Stimulated activated CD4-positive, alpha-beta T cell treated with anti-CD3 and anti-CD28 coated beads, Interleukin-1b, Interleukin-23, amount 100 ng/mL, for 24 hours (primary cell): ENCODE measurements at regions not wholly inside any gene's neighbourhood (a gene's known extent, or its start where the extent isn't known, plus 50 kb on each side); places are given as distances from the start of the nearest gene placed in this dataset.
"Not testable (repeated sequence)": the region's sequence is repeated elsewhere in the genome, so short reads cannot be mapped to it uniquely, and the experiment has no call there.

Experiments used
- DNase-seq, 4 experiments: peaks; one replicate each; pipeline ENCODE4 v3.0.0-alpha.2; 2020; ENCODE audit warnings: low read depth in 4 of 4, low spot score in 1 of 4

DNA sequence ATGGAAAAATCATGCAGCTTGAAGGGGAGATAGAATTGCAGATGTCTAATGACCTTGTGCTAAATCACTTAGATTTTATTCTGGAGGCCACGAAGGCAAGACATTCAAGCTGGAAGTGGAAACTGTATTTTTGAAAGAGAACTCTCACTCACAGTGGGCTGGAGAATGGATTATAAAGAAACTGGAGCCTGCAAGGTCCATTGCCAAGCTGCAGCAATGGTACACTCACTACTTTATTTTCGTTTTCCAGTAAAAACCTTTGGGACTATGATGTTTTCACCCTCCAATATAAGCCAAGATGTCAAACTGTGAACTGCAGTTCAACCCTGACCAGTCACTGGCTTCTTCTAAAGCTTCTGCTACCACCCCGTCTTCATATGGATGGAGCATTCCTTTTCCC is 62.0 kb downstream of the SKIDA1 start:
- no peak for DNase-seq

DNA sequence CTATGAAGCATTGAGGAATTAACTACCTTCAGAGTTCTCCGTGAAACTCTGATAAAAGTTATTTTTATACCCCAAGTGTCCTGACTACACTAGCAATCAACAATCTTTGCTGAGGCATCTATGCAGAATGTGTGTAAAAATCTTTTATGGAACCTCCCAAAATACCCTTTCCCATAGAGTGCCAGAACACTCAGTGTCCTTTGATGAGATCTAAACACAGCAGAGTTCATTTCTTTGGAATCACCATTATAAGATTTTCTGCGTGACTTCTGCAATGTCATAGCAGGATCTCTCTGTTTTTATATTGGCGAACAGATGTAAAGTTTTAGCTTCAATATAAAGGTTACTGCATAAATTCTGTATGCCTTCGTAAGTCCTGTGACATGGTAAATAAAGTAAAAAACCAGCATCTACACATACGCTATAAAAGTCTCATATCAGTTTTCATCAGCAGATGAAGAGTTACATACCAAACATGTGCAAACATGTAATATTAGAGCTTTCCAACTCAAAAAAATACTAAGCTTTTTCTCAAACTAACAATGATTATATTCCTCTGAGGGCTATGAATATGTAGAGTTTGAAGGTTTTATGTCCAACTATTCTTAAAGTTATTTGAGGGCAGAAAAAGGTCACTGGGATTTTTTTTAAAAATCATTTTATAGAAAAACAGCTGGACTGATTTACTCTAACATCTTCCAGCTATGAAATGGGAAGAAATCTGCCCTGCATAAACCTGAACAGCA is 67.2 kb downstream of the SKIDA1 start:
- DNase-seq: no peak

DNA sequence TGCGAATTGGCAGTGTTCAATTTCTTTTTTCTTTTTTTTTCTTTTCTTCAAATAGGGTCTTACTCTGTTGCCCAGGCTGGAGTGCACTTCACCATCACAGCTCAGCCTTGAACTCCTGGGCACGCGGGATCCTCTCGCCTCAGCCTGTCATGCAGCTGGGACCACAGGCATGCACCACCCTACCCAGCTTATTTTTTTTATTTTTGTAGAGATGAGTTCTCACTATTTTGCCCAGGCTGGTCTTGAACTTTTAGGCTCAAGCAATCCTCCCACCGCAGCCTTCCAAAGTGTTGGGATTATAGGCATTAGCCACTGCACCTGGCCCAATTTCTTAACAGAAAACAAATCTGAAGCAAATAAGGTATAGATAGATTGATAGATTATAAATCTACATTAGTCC is 69.3 kb downstream of the SKIDA1 start:
- no peak for DNase-seq

DNA sequence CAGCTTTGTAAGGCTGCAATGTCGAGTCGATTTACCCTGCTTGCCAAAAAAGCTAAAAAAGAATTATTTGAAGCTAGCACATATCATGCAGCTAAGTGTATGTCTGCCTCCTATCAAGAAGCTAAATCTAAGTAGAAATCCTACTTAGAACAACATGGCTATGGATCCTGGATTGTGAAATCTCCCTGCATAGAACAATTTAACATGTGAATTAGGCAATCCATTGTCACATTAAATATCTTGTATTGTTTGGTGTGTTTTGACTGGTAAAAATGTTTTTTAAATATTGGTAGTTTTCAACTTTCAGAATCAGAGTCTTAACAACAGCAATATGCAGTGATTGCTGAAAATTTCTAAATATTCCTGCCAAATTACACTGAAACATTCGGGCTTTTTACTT is 73.3 kb downstream of the SKIDA1 start:
- no peak for DNase-seq

DNA sequence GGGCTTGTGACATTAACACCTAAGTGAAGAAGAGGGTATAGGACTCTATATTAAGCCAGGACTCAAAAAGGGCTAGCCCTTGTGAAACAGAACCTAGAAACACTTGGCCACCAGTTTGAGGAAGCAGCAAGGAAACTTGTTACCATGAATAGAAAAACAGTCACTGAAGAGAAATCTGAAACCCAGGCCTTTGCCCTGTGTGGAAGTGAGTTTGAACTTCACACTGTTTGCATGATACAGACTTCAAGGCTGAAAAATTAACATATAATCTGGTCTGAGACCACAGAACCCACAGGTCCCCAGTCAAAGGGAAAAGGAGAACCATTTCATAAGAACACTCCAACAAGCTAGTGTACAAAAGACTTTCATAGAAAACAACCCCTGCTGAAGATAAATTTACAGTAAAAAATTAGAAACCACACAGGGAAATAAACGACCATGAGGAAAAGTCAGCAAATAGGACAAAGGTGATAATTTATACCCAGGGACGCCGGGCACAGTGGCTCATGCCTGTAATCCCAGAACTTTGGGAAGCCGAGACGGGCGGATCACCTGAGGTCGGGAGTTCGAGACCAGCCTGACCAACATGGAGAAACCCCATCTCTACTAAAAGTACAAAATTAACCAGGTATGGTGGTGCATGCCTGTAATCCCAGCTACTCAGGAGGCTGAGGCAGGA is 76.1 kb downstream of the SKIDA1 start:
- DNase-seq: no peak

DNA sequence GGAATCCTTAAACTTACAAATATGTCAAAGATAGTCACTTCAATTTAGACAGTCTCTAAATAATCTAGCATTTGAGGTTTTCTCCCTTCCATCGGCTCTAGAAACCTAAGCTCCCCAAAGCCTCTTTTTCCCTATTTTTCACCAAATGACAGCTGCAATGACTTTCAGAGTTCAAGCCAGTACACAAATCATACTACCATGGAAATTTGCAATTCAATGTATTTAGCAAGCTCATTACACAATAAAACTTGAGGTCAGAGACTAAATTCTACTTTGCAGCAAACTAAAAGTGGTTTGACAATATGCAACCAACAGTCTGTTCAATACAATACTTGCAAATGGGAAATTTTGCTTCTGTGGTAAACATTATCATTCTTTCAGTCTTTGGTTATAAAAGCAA is 80.3 kb downstream of the SKIDA1 start:
- DNase-seq: no peak

DNA sequence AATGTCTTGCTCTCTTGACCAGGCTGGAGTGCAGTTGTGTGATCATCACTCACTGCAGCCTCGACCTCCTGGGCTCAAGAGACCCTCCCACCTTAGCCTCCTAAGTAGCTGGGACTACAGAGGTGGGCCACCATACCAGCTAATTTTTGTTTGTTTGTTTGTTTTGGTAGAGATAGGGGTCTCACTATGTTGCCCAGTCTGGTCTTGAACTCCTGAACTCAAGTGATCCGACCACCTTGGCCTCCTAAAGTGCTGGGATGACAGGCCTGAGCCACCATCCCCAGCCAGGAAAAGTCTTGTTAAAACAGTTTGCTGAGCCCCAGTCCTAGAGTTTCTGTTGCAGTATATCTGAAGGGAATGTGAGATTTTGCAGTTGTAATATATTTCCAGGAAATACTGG is 83.9 kb downstream of the SKIDA1 start:
- no peak for DNase-seq

DNA sequence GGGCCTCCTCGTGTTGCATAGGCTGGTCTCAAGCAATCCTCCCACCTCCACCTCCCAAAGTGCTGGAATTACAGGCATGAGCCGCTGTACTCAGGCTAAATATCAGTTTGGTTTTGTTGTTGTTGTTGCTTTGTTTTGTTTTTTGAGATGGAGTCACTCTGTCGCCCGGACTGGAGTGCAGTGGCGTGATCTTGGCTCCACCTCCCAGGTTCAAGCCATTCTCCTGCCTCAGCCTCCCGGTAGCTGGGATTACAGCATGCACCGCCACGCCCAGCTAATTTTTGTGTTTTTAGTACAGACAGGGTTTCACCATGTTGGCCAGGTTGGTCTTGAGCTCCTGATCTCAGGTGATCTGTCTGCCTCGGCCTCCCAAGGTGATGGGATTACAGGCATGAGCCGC is 86.6 kb downstream of the SKIDA1 start:
- not testable (repeated sequence) for DNase-seq

DNA sequence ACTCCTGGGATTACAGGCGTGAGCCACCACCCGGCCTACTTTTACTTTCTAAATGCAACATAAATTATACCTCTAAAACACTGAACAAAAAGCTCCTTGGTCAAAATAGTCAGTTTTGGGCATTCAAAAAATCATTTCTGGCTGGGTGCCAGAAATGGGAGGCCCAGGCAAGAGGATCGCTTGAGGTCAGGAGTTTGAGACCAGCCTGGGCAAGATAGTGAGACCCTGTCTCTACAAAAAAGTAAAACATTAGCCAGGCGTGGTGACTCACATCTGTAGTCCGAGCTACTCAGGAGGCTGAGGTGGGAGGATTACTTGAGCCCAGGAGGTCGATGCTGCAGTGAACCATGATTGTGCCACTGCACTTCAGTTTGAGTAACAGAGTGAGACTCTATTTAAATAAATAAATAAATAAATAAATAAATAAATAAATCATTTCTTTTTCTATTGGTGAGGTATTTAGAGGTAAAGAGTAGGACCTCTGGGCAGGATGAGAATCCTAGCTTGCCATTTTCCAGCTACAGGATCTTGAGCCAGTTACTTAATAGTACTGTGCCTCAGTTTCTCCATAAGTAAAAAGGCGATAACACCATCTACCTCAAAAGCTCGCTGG is 87.6 kb downstream of the SKIDA1 start:
- DNase-seq: no peak

DNA sequence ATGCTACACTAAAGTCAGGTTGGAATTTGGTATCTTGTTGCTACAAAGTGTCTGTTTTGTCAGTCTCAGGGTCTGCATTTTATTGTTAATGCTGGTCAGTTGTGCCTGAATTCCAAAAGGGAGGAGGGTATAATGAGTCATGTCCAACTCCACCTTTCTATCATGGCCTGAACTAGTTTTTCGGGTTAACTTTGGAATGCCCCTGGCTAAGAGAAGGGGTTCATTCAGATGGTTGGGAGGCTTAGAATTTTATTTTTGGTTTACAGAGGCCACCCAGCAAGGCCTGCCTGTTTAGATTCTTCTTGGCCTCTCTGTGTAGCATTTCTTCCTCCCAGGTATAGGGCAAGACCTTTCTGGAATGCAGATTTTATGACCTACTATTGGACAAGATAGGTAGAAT is 93.2 kb downstream of the SKIDA1 start:
- DNase-seq: no peak

DNA sequence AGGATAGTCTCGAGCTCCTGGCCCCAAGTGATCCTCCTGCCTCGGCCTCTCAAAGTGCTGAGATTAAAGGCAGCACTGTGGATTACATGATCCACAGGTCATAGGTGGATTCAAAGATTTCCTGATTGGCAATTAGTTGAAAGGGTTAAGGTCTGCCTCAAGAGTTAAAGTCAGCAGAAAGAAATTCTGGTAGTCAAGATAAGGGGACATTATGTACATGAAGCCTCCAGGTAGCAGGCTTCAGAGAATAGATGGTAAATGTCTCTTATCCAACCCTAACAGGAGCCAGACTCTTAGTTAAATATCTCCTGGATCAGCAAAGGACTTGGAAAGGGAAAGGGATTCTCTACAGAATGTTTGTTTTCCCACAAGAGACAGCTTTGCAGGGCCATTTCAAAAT is 93.7 kb downstream of the SKIDA1 start:
- no peak for DNase-seq

DNA sequence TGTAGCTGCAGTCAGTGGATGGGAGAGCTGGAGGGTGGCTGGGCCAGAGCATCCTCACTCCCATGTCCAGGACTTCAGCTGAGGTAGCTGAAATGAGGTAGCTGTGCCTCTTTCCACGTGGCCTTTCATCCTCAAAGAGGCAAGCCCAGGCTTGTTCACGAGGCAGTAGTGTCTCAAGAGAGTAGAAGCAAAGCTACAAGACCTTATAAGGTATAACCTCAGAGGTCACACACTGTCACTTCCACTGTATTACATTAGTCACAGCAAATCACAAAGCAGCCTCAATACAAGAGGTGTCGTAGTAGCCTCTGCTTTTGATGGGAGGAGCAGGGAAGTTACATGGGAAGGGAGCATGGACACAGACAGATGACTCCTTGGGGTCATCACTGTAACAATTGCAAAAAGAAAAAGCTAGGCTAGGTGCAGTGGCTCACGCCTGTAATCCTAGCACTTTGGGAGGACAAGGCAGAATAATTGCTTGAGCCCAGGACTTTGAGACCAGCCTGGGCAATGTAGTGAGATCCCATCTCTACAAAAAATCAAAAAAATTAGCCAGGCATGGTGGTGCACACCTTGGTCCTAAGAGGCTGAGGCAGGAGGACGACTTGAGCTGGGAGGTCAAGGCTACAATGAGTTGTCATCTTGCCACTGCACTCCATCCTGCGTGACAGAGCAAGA is 97.5 kb downstream of the SKIDA1 start:
- DNase-seq: no peak

DNA sequence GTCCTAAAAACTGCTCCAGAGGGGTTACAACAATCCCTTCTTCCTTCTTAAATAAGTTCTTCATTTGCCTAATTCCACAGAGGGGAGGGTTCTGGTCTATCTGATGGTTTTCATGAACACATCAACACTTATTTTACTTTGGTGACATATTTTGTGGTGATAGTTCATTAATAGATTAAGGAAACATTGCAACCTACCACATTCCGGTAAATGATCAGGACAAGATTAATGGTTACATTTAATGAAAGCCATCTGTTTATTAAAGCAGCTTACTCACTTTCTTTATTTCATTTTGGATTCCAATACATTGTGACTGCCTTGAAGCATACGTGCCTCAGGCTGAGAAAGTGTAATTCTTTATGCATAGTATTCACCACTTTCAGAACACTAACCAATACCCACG is 101.0 kb downstream of the SKIDA1 start:
- no peak for DNase-seq

DNA sequence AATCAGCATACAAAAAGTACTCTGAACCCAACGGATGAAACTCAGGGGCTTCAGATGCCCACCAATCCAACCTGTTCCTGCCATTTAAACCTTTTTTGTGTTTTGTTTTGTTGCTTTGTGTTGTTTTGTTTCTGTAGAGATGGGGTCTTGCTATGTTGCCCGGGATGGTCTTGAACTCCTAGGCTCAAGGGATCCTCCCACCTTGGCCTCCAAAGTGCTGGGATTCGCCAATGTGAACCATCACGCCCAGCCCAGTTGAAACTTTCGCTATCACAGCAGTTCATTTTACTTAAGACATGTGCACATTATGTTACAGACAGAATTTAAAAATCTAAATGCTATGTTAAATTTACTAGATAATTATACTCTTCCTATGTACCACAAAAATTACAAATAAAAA is 101.6 kb downstream of the SKIDA1 start:
- no peak for DNase-seq

DNA sequence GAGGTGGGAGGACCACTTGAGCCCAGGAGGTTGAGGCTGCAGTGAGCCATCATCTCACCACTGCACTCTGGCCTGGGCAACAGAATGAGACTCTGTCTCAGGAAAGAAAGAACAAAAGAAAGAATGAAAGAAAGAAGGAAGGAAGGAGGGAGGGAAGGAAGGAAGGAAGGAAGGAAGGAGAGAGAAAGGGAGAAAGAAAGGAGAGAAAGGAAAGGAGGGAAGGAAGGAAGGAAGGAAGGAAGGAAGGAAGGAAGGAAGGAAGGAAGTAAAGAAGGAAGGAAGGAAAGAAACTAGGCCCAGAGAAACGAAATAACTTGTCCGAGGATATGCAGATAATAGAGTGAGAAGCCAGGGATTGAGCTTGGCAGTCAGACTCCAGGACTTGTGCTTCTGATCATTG is 102.1 kb downstream of the SKIDA1 start:
- no peak for DNase-seq

DNA sequence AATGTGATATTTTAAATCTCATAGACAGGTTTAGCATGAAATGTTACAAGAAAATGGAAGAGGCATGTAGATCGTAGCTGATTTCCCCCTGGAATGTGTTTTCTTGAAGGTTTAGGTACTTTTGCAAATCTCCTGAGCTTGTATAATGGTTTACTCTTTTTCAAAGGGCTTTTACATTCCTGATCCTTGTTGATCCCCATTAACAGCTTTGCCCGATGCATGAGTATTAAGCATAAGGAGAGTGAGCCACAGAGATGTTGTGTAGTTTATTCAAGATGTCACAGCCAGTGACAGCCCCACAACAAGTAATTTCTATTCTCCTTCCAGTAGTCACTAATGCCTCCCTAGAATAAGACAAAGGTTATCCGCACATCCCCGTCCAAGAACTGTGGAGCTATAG is 103.7 kb downstream of the SKIDA1 start:
- DNase-seq: no peak

DNA sequence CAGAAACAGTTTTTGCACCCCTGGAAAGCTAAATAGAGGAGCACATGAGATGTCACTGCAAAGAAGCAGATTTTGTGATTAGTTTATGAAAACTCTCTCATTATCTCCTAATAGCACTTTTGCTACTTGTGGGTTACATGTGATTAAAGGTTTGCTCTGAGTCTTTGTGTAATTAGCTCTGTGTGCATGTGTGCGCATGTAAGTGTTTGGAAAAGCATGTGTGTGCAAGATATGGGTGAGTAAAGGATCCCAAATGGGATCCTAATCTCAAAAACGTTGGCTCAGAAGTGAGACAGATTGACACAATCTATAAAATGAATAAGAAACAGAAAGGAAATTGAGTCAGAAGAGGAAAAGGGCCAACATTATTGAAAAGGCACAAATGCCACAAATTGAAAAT is 104.5 kb downstream of the SKIDA1 start:
- no peak for DNase-seq

DNA sequence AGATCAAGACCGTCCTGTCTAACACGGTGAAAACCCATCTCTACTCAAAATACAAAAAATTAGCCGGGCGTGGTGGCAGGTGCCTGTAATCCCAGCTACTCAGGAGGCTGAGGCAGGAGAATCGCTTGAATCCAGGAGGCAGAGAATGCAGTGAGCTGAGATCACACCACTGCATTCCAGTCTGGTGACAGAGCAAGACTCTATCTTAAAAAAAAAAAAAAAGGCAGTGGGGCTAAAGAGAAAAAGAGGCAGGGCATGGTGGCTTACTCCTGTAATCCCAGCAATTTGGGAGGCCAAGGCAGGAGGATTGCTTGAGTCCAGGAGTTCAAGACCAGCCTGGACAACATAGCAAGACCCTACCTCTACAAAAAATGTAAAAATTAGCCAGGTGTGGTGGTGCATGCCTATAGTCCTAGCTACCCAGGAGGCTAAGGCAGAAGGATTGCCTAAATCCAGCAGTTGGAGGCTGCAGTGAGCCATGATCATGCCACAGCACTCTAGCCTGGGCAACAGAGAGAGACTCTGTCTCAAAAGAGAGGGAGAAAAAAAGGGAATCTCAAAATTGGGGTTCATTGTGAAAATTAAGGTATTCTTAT is 106.4 kb downstream of the SKIDA1 start:
- not testable (repeated sequence) for DNase-seq

DNA sequence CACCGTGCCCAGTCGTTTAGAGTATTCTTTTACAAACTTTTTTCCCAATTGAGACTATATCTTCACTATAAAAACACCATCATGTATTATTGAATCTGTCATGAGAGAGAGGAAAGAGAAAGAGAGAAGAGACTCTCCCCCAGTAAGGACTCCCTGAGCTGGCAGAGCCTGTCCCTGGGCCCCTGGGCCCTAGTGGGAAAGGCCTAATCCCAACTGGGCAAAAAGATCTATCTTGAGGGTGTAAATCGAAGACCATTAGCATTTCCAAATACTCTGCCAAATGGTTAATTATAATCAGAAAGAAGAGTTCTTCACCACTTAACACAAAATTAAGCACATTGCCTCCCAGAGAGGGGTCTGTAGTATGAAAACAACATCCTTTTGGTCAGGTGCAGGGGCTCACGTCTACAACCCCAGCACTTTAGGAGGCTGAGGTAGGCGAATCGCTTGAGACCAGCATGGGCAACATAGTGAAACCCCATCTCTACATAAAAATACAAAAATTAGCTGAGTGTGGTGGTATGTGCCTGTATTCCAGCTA is 108.2 kb downstream of the SKIDA1 start:
- no peak for DNase-seq

DNA sequence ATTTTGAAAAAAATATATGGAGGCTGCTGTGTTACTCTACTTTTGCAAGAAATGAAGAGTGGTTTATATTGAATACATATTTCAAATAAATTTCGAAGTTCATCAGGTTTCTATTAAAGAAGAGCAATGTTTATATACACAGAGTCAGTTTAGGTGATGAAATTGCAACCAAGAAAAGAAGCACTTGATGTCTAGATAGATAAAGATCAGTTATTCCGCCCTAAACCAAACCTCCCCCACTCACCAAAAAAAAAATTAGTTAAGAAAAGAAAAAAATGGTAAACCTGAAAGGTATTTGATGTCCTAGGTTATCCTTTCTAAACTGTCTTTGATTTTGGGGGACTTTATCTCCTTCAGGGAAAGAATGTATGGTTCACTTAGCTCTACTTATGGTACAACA is 111.8 kb downstream of the SKIDA1 start:
- no peak for DNase-seq

DNA sequence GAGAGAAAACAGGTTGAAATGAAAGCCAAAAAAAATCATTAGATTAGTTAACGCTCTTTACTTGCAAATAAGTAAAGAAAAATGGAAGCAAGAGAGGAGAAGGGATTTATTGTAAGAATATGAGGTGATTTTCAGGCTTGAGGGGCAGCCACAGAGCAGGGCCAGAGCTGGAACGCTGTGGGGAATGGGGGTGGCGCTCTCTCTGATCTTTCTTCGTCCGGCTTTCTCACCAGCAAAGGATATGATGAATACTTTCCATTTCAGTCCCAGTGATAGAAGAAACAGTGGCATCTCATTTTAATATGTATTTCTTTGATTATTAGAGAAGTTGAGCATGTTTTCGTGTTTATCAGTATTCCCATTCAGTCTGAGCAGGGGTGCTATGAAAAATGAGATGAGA is 112.2 kb downstream of the SKIDA1 start:
- no peak for DNase-seq
